Right lobe of liver (tissue), 6 donors: ENCODE measurements at regions not wholly inside any gene's neighbourhood (a gene's known extent, or its start where the extent isn't known, plus 50 kb on each side); places are given as distances from the start of the nearest gene placed in this dataset.

Source experiments
- ATAC-seq, 4 donors: fragments of 200-7000 bp; cut with Tn5 transposase; one replicate each; pipeline ENCODE4 v1.9.1; 2020; ENCODE audit warnings: mild to moderate bottlenecking in 4 of 4, moderate library complexity in 4 of 4
- DNase-seq, 3 donors: peaks; one replicate each; pipeline ENCODE4 v3.0.0-alpha.2; 2020
- H3K27ac ChIP-seq, 3 donors: fragments of 200-600 bp; one replicate each; pipeline ENCODE4 v1.8.0; 2022
- H3K27me3 ChIP-seq, 2 donors: fragments of 200-600 bp; one replicate each; pipeline ENCODE4 v1.8.0; 2022
- H3K36me3 ChIP-seq, 4 donors: fragments of 200-600 bp; sonication (generic) in 1 of 4; one replicate each; pipeline versions ENCODE4 v1.5.1 to v1.8.0; 2017 to 2022; ENCODE audit warnings: control low read depth in 1 of 4
- H3K4me1 ChIP-seq, 4 donors: fragments of 200-600 bp; sonication (generic) in 1 of 4; one replicate each; pipeline versions ENCODE4 v1.5.1 to v1.8.0; 2017 to 2022; ENCODE audit warnings: control low read depth in 1 of 4
- H3K4me3 ChIP-seq, 3 donors: fragments of 200-600 bp; one replicate each; pipeline ENCODE4 v1.8.0; 2022
- H3K9me3 ChIP-seq, 4 donors: fragments of 200-600 bp; sonication (generic) in 1 of 4; one replicate each; pipeline versions ENCODE4 v1.5.1 to v1.8.0; 2017 to 2022; ENCODE audit warnings: control low read depth in 1 of 4
- POLR2A ChIP-seq: fragments of 450-650 bp; IDR thresholded peaks from one replicate; pipeline ENCODE4 v1.6.1; 2017; ENCODE audit warnings: antibody characterized with exemption, mild to moderate bottlenecking
- WGBS: methylation state at CpG from one replicate; pipeline ENCODE4 v1.1.6; 2018; ENCODE audit warnings: low coverage, low lambda C conversion rate; ENCODE audit not compliant: insufficient coverage; ENCODE audit errors: missing lambda C conversion rate; 5-methylcytosine and 5-hydroxymethylcytosine counted together
- intact Hi-C, 2 donors: fragments of 100-400 bp; cut with DNase I; formaldehyde crosslinking; loops; one replicate each; pipeline versions ENCODE4 v1.11.2 to v1.14.1; 2022
- TF ChIP-seq, protein P1 (sequence below), 4 donors: fragments of 200-600 bp in 3 of 4; fragments of 450-650 bp in 1 of 4; IDR thresholded peaks; one replicate each; pipeline versions ENCODE4 v1.5.1 to v1.8.0; 2016 to 2022; ENCODE audit warnings: antibody characterized with exemption in 4 of 4, mild to moderate bottlenecking in 2 of 4
- donor health status: DM: no; HTN: yes; CAD: no.
- donor health status: DM: no; HTN: no; CAD: no.
- donor health status: DM: no; HTN: no; CAD: no.
- donor health status: DM: no; HTN: yes; CAD: no.
- donor health status: DM: no; HTN: yes; CAD: no.

DNA sequence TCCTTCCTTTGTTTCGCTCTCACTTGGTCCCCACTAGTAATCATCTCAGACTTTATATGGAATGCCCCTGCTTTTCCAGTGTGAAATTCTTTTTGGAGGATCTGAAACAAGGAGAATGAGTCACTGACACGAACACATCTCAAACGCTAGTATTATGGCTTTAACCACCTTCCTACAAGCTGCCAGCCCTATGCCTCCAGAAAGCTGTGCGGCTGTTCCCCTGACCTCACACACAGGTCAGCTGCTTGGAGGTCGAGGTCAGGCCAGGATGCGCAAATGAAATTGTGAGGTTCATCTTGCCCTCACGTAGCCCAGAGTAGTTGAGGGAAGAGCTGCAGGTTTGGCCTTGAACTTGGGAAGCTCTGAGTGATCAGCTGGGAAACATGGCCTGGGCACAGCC lies 449.8 kb downstream of the FGF9 start:
- no peak overlapping the region for H3K4me3 ChIP-seq
- no peaks in the 10 kb centered on the region for H3K27me3 ChIP-seq
- no peaks in the 10 kb centered on the region for H3K36me3 ChIP-seq
- H3K27ac ChIP-seq: no peak overlapping the region
- TF ChIP-seq, protein P1, sequence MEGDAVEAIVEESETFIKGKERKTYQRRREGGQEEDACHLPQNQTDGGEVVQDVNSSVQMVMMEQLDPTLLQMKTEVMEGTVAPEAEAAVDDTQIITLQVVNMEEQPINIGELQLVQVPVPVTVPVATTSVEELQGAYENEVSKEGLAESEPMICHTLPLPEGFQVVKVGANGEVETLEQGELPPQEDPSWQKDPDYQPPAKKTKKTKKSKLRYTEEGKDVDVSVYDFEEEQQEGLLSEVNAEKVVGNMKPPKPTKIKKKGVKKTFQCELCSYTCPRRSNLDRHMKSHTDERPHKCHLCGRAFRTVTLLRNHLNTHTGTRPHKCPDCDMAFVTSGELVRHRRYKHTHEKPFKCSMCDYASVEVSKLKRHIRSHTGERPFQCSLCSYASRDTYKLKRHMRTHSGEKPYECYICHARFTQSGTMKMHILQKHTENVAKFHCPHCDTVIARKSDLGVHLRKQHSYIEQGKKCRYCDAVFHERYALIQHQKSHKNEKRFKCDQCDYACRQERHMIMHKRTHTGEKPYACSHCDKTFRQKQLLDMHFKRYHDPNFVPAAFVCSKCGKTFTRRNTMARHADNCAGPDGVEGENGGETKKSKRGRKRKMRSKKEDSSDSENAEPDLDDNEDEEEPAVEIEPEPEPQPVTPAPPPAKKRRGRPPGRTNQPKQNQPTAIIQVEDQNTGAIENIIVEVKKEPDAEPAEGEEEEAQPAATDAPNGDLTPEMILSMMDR (IDR thresholded peaks at IDR 0.05): no peak
- TF ChIP-seq POLR2A: no peak
- whole genome bisulfite sequencing: 67% methylated on average over 6 of the region's 7 CpGs
- no peak for DNase-seq
- no peak for ATAC-seq
- no peaks in the 10 kb centered on the region for H3K4me1 ChIP-seq
- intact Hi-C loops: no loop called here
- no peaks in the 10 kb centered on the region for H3K9me3 ChIP-seq

- DNase-seq (no peak), ATAC-seq (no peak)
- H3K36me3 ChIP-seq: no peaks in the 10 kb centered on the region
- H3K27ac ChIP-seq: no peak overlapping the region
- no peaks in the 10 kb centered on the region for H3K4me1 ChIP-seq
- 58% methylated on average over 9 of the region's 10 CpGs for WGBS
- H3K9me3 ChIP-seq: no peaks in the 10 kb centered on the region
- TF ChIP-seq, protein P1 (IDR thresholded peaks at IDR 0.05): no peak
- TF ChIP-seq POLR2A: no peak
- no peak overlapping the region for H3K4me3 ChIP-seq
- no peaks in the 10 kb centered on the region for H3K27me3 ChIP-seq
- intact Hi-C loops: no loop called here
Measured at GRCh38 chr13:22121146-22121739, 450.4 kb downstream of the FGF9 start.

- H3K4me1 ChIP-seq: no peaks in the 10 kb centered on the region
- peak in 1 of 4 donors; percentile 28 for ATAC-seq
- no peak overlapping the region for H3K4me3 ChIP-seq
- H3K9me3 ChIP-seq: no peaks in the 10 kb centered on the region
- no peaks in the 10 kb centered on the region for H3K36me3 ChIP-seq
- no peak overlapping the region for H3K27ac ChIP-seq
- H3K27me3 ChIP-seq: no peaks in the 10 kb centered on the region
- TF ChIP-seq, protein P1 (IDR thresholded peaks at IDR 0.05): no peak
- no peak for TF ChIP-seq POLR2A
- 8% methylated on average over 2 of the region's 2 CpGs for WGBS
- intact Hi-C loops: no loop called here
- DNase-seq: no peak
Measured at GRCh38 chr13:22126433-22127021, 455.7 kb downstream of the FGF9 start.

- no peaks in the 10 kb centered on the region for H3K9me3 ChIP-seq
- H3K4me3 ChIP-seq: no peak overlapping the region
- no peak for TF ChIP-seq POLR2A
- TF ChIP-seq, protein P1 (IDR thresholded peaks at IDR 0.05): no peak
- ATAC-seq (no peak), DNase-seq (no peak)
- H3K4me1 ChIP-seq: no peaks in the 10 kb centered on the region
- H3K27me3 ChIP-seq: no peaks in the 10 kb centered on the region
- 56% methylated on average over 5 of the region's 5 CpGs for WGBS
- no peaks in the 10 kb centered on the region for H3K36me3 ChIP-seq
- intact Hi-C loops: no loop called here
- H3K27ac ChIP-seq: no peak overlapping the region
Measured at GRCh38 chr13:22127277-22128164, 456.6 kb downstream of the FGF9 start.
